ENCODE measurements at regions not wholly inside any gene's neighbourhood (a gene's known extent, or its start where the extent isn't known, plus 50 kb on each side); places are given as distances from the start of the nearest gene placed in this dataset.
A peak's percentile ranks its signal among the peaks of the same experiment; 100 is the strongest.

- DNase-seq (ENCODE audit: low read depth): no peak
Measured at GRCh38 chr4:35938936-35939335, 305.4 kb downstream of the ARAP2 start.

DNA sequence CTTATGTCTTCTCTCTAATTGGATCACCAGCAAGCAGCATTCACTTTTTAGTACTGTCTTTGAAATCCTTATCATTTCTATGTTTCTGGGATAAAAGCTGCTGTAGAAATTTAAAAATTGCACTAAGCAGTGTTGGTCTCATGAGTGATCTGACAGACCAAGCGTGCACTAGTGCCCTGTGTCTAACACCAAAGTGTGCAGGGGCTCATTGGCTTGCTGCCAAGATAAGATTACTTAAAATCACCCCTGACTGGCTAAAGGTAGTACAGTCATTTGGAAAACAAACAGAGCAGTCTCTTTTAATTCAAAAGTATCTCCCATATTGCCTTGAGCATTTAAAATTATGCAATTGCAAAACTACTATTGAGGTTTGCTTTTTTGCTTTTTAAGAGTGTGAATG is 304.6 kb downstream of the ARAP2 start:
- DNase-seq (ENCODE audit: low read depth): peak; percentile 28

DNA sequence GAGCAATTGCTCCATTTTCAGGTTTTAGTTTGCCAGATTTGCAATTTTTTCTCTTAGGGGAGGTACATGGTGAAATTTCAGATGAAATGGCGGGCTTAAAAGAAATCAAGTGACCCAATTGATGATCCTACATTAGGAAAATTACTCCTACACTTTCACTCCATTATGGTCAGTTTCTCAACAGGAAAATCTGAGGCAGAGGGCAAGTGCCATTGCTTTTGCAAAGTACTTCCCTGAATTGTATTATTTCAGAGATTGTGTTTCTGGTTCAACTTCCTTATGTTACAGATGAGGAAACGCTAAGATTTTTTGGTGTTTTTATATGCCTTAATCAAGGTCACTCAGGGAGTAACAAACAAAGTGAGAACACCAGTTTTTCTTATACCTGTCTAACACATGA is 302.2 kb downstream of the ARAP2 start:
- no peak for DNase-seq (ENCODE audit: low read depth)

DNA sequence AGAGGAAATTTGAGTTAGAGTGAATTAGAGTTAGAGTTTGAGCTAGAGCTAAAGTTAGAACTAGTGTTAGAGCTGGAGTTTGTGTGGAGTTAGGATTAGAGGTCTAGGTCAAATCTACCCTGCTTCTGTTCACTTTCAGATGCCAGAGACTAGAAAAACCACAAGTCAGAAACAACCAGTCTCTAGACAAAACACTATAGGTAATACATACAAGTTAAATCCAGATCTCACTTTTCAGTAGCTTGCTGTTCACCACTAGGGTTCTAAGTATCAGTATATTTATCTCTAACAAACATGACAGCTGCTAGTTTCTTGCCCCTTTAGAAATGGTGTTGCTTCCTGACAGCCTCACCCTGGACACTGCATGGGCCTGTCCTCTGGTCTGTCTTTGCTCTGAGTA is 300.7 kb downstream of the ARAP2 start:
- no peak for DNase-seq (ENCODE audit: low read depth)

DNA sequence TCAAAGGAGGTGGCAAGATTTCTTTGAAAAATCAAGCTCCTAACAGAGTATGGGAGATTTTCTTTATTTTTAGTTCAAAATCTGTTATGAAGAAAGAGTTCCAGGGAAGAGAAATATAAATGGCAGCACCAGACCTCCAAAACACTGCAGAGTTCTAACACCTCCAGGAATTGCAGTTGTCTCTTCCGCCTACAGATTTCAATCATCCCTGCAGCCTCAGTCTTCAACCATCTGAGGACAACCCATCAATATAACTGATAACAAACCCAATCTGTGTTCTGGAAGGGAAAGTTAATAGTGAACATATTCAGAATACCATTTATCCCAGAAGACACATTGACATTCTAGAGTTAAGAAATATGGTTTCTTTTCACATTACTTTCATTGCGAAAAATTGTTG is 296.1 kb downstream of the ARAP2 start:
- no peak for DNase-seq (ENCODE audit: low read depth)

DNA sequence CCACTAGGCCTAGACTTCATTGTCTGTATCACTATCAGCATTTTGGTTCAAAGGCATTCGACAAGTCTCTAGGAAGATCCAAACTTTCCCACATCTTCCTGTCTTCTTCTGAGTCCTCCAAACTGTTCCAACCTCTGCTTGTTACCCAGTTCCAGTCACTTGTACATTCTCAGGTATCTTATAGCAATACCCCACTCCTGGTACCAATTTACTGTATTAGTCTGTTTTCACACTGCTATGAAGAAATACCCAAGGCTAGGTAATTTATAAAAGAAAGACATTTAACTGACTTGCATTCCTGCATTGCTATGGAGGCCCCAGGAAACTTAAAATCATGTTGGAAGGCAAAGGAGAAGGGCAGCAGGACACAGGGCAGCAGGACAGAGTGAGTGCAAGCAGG is 293.9 kb downstream of the ARAP2 start:
- no peak for DNase-seq (ENCODE audit: low read depth)

DNA sequence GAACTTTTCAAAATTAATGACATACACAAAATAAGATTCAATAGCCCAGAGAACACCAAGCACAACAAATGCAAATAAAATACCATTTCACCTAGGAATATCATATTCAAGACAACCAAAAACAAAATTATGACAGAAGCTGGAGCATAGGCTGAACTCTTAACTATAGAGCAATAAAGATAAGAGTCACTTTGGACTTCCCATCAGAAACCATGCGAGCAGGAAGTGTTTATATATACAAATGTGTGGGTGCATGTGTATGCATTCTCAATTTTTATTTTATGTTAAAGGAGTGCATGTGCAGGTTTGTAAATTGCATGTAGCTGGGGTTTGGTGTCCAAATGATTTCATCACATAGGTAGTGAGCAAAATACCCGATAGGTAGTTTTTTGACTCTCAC is 291.6 kb downstream of the ARAP2 start:
- no peak for DNase-seq (ENCODE audit: low read depth)

GRCh38 chr4:35963383-35963782 is 280.9 kb downstream of the ARAP2 start:
- no peak for DNase-seq (ENCODE audit: low read depth)

GRCh38 chr4:35963974-35964515 is 280.3 kb downstream of the ARAP2 start:
- peak; percentile 69 for DNase-seq (ENCODE audit: low read depth)

- peak; percentile 37 for DNase-seq (ENCODE audit: low read depth)
Measured at GRCh38 chr4:35965300-35965699, 279.0 kb downstream of the ARAP2 start.

DNA sequence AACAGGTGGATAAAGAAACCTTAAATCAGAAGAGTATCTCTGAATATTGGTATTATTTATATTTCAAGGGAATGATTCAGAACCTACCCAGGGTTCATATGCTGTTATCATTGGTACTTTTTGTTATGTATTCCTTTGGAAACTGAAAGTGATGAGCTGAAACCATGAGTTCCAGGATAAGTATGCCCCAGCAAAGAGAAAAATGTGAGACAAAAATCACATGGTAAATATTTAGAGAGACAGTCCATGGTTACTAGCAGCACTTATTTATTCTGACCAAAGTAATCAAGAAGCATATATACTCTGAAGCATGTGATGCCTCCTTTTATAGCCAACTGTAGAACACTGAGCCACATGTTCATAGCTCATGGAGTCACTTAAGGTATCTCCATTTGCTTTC is 277.7 kb downstream of the ARAP2 start:
- DNase-seq (ENCODE audit: low read depth): no peak

GRCh38 chr4:35970366-35970960 is 273.9 kb downstream of the ARAP2 start:
- no peak for DNase-seq (ENCODE audit: low read depth)

DNA sequence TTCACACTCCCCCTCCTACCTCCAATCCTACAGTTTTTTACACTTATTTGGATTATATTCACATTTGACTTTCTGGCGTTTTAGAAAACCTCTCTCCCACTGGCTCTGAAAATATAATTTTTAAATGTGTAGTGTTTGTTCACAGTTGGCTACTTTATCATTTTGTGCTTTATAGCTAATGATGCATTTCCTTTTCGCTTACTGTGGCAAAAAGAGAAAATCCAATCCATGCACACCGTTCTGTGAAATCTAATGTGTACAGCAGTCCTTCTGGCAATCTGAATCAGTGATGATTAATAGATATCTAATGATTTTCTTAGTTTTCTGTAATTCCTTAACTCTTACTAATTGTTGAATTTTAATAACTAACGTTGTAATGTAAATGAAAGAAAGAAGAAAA is 271.5 kb downstream of the ARAP2 start:
- DNase-seq (ENCODE audit: low read depth): no peak

DNA sequence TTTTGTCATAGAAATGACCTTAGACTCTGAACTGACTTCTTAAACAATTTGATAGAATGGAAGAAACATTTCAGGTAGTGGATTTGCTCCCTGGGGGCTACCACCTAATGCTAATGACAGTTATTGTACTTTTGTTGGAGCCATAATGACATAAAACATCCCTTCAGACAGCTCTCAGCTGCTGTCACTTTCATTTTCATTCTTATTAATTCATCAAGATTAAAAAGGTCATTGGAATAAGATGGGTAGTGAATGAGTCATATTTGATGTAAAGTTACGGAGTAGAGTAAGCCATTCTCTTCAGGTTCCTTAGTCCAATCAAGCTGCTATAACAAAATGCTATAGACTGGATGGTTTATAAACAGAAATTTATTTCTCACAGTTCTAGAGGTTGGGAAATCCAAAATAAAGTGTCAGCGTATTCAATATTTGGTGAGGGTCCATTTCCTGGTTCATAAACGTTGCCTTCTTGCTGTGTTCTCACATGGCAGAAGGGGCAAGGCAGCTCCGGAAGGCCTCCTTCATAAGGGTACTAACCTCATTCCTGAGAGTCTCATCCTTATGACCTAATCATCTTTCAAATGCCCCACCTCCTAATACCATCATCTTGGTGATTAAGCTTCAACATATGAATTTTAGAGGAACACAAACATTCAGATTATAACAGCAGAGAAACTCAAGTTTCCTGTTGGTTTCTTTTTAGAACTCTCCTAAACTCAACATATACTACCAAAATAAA is 268.5 kb downstream of the ARAP2 start:
- no peak for DNase-seq (ENCODE audit: low read depth)

GRCh38 chr4:35978551-35978950 is 265.8 kb downstream of the ARAP2 start:
- no peak for DNase-seq (ENCODE audit: low read depth)

DNA sequence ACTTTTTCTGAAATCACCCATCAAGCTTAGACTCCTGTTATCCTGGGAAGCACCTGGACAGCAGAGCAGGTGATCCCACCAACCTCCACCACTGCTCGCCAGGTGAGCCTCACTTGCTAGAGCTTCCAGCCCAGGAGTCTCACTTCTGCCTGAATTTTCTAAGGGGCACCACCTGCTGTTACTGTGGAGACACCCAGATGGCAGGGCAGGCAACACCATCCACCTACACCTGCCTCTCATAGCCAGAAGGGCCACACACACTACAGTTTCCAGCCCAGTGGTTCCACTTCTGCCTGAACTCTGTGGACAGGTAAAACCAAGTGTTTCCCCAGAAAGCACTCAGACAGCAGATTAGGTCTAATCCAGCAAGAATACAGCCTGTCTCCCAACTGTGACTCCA is 262.0 kb downstream of the ARAP2 start:
- no peak for DNase-seq (ENCODE audit: low read depth)

DNA sequence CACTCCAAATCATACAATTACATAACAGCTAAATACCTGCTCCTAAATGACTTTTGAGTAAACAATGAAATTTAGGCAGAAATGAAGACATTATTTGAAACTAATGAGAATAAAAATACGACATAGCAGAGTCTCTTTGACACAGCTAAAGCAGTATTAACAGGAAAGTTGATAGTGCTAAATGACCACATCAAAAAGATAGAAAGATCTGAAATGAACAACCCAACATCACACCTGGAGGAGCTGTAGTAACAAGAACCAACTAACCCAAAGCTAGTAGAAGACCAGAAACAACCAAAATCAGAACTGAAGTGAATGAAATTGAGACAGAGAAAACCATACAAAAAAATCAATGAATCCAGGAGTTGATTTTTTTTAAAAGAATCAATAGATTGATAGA is 257.8 kb downstream of the ARAP2 start:
- DNase-seq (ENCODE audit: low read depth): no peak

DNA sequence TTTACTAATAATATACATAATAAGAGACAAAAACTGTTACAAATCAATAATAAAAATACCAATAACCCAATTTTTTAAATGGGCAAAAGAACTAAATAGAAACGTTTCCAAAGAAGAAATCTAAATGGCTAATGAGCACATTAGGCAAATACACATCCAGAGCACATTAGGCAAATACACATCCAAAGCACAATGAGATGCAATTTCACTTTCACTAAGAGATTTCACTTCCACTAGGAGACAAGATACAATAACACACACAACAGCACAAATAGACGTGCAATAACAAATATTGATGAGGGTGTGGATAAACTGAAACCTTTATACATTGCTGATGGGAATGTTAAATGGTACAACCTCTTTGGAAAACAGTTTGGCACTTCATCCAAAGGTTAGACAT is 250.7 kb downstream of the ARAP2 start:
- DNase-seq (ENCODE audit: low read depth): no peak

- DNase-seq (ENCODE audit: low read depth): no peak
Measured at GRCh38 chr4:36000941-36001557, 243.3 kb downstream of the ARAP2 start.

DNA sequence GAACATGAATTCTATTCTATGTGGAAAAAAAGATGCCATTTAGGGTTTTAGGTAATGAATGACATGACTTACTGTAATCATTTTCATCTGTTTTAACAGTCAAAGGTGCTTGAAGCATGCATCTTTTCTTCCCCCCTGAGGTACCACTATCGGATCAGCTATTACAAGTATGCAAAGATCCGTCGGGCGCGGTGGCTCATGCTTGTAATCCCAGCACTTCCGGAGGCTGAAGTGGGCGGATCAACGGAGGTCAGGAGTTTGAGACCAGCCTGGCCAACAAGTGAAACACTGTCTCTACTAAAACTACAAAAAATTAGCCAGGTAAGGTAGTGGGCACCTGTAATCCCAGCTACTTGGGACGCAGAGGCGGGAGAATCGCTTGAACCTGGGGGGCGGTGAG is 241.3 kb downstream of the ARAP2 start:
- DNase-seq (ENCODE audit: low read depth): no peak

DNA sequence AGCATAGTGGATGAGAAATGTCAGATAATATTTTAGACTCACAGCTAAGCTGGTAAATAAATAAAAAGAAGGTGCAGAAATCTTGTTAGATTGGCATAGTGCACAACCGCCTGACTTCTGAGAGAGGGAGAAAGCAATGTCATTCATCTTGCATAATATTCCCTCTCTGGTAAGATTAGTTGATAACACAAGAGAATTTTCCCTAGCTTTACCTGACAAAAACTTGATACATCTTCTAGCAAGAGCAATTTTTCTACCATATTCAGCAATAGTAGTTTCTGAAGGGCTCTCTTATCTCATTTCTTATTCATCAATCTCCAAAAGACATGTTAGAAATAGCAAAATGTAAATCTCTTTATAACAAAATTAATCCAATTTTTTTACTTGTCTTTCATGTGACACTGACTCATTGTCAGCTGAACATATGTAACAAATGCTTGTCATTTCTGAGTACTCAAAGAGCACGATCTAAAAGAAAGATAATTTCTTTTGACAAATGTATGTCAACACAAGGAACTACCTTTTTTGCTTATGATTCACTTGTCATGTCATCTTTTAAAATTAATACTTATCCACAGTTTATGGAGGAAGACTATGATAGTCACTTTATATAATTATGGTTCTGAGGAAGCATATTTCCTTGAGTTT is 240.0 kb downstream of the ARAP2 start:
- DNase-seq (ENCODE audit: low read depth): peak; percentile 6

DNA sequence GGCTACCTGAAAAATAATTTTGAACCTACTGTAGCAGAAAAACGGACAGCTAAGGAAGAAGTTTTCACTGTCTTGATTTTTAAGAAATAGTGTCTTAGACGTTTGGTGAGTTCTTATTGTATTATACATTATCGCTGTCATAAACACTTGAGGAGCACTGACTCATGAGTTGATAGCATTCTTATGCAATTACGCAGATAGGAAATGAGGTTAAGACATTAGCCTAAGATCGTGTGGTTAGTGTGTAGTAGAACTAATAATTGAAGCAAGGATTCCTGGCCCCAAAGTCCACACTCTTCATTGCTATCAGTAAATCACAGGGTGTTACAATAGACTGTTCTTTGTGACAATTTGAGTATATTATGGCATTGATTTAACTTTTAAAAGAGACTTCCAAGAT is 238.1 kb downstream of the ARAP2 start:
- DNase-seq (ENCODE audit: low read depth): peak; percentile 32

Measured in renal cortical epithelial cell (primary cell).